Spleen (tissue), 11 donors: ENCODE measurements at regions not wholly inside any gene's neighbourhood (a gene's known extent, or its start where the extent isn't known, plus 50 kb on each side); places are given as distances from the start of the nearest gene placed in this dataset.
A peak's percentile ranks its signal among the peaks of the same experiment; 100 is the strongest.

ENCODE experiments used
- DNase-seq: peaks from one replicate; pipeline ENCODE4 v3.0.0-alpha.2; 2020
- H3K27ac ChIP-seq, 8 donors: fragments of 200-600 bp; sonication (generic) in 7 of 8; 1 replicate in 4 of 8; 2 replicates in 4 of 8; pipeline versions ENCODE4 v1.5.0 to v1.8.0; 2016 to 2021; ENCODE audit warnings: inconsistent platforms in 4 of 8, mild to moderate bottlenecking in 4 of 8, moderate library complexity in 1 of 8
- H3K27me3 ChIP-seq, 7 donors: fragments of 200-600 bp; sonication (generic) in 6 of 7; replicated peaks in 1 of 7; 1 replicate in 4 of 7; 2 replicates in 3 of 7; pipeline versions ENCODE4 v1.5.0 to v1.8.0; 2016 to 2021; ENCODE audit warnings: inconsistent platforms in 3 of 7, mild to moderate bottlenecking in 1 of 7
- H3K36me3 ChIP-seq, 6 donors: fragments of 200-600 bp; sonication (generic) in 5 of 6; 1 replicate in 4 of 6; 2 replicates in 2 of 6; pipeline versions ENCODE4 v1.5.0 to v1.8.0; 2016 to 2021; ENCODE audit warnings: inconsistent platforms in 2 of 6
- H3K4me1 ChIP-seq, 6 donors: fragments of 200-600 bp; sonication (generic) in 5 of 6; 1 replicate in 3 of 6; 2 replicates in 3 of 6; pipeline versions ENCODE4 v1.5.0 to v1.8.0; 2016 to 2021; ENCODE audit warnings: inconsistent platforms in 3 of 6
- H3K4me3 ChIP-seq, 8 donors: fragments of 200-600 bp; sonication (generic) in 7 of 8; 1 replicate in 4 of 8; 2 replicates in 4 of 8; pipeline versions ENCODE4 v1.5.0 to v1.8.0; 2016 to 2021; ENCODE audit warnings: inconsistent platforms in 4 of 8, mild to moderate bottlenecking in 4 of 8, moderate library complexity in 2 of 8
- H3K9me3 ChIP-seq, 8 donors: fragments of 200-600 bp; sonication (generic) in 7 of 8; 1 replicate in 4 of 8; 2 replicates in 4 of 8; pipeline versions ENCODE4 v1.5.0 to v1.8.0; 2016 to 2021; ENCODE audit warnings: inconsistent platforms in 4 of 8
- CTCF ChIP-seq, 11 experiments: fragments of 200-600 bp in 7 of 11; fragments of 450-650 bp in 4 of 11; sonication (generic) in 4 of 11; IDR thresholded peaks in 8 of 11; conservative IDR thresholded peaks in 3 of 11; 1 replicate in 7 of 11; 2 replicates in 4 of 11; pipeline versions ENCODE4 v1.4.0 to v1.8.0; 2016 to 2021; ENCODE audit warnings: antibody characterized with exemption in 11 of 11, inconsistent platforms in 4 of 11, mild to moderate bottlenecking in 1 of 11
- POLR2A ChIP-seq, 3 donors: fragments of 450-650 bp; IDR thresholded peaks; one replicate each; pipeline ENCODE4 v1.5.1; 2017; ENCODE audit warnings: antibody characterized with exemption in 3 of 3, mild to moderate bottlenecking in 1 of 3
- POLR2AphosphoS5 ChIP-seq, 3 donors: sonication (generic); formaldehyde crosslinking; IDR thresholded peaks; one replicate each; pipeline ENCODE4 v1.5.1; 2017; ENCODE audit warnings: antibody characterized with exemption in 3 of 3
- WGBS, 5 donors: extraction: QIAGEN DNeasy Blood & Tissue Kit in 3 of 5; methylation state at CpG; one replicate each; pipeline versions ENCODE4 v1.1.5 to v1.1.7; 2013 to 2018; 5-methylcytosine and 5-hydroxymethylcytosine counted together
- intact Hi-C: fragments of 100-400 bp; cut with DNase I; formaldehyde crosslinking; loops from one replicate; pipeline ENCODE4 v1.15.0; 2023; ENCODE audit warnings: low total_unique reads
- donor health status: healthy with polysubstance abuse.
- donor health status: DM: no; HTN: no; CAD: no; lungs with moderate emphysema.
- donor health status: DM: no; HTN: no; CAD: no.
- donor health status: Bipolar disorder and iron deficiency.
- donor health status: healthy.
- donor health status: DM: no; HTN: no; CAD: no.
- donor health status: DM: yes; HTN: yes; CAD: no.

GRCh38 chr18:10059610-10060468 is 146.0 kb downstream of the VAPA start:
- 36 to 53% (median 39%) methylated on average over 22 of the region's 22 CpGs for WGBS, 5 donors
- intact Hi-C loops: no loop called here
- Histone ChIP-seq H3K4me1 (peaks cover 10 to 57% (median 38%) of the 10 kb centered on the region in 6 donors), H3K27me3 (no peaks in the 10 kb centered on the region), H3K27ac (peak overlapping the region in 7 of 8 donors; percentile 33 to 74 (median 59)), H3K36me3 (no peaks in the 10 kb centered on the region), H3K4me3 (no peak overlapping the region), H3K9me3 (no peaks in the 10 kb centered on the region)
- TF ChIP-seq CTCF (IDR thresholded peaks at IDR 0.05 in 8 of 11, conservative IDR thresholded peaks at IDR 0.05 in 3 of 11) (no peak), POLR2A (IDR thresholded peaks at IDR 0.05) (no peak), POLR2AphosphoS5 (IDR thresholded peaks at IDR 0.05) (no peak)
- DNase-seq: no peak

- H3K4me3 ChIP-seq: no peak overlapping the region
- WGBS, 5 donors: 84 to 95% (median 91%) methylated on average over 6 of the region's 6 CpGs
- H3K9me3 ChIP-seq: no peaks in the 10 kb centered on the region
- TF ChIP-seq CTCF (IDR thresholded peaks at IDR 0.05 in 8 of 11, conservative IDR thresholded peaks at IDR 0.05 in 3 of 11): no peak
- TF ChIP-seq POLR2AphosphoS5 (IDR thresholded peaks at IDR 0.05): no peak
- TF ChIP-seq POLR2A (IDR thresholded peaks at IDR 0.05): no peak
- intact Hi-C loops: no loop called here
- peaks cover 10 to 51% (median 35%) of the 10 kb centered on the region in 6 donors for H3K4me1 ChIP-seq
- no peaks in the 10 kb centered on the region for H3K27me3 ChIP-seq
- H3K36me3 ChIP-seq: no peaks in the 10 kb centered on the region
- DNase-seq: no peak
- peak overlapping the region in 5 of 8 donors; percentile 22 to 74 (median 67) for H3K27ac ChIP-seq
Observed at GRCh38 chr18:10060469-10060782, 146.6 kb downstream of the VAPA start.

GRCh38 chr18:10060841-10061240 is 147.0 kb downstream of the VAPA start:
- TF ChIP-seq POLR2A (IDR thresholded peaks at IDR 0.05): no peak
- TF ChIP-seq CTCF (IDR thresholded peaks at IDR 0.05 in 8 of 11, conservative IDR thresholded peaks at IDR 0.05 in 3 of 11): no peak
- TF ChIP-seq POLR2AphosphoS5 (IDR thresholded peaks at IDR 0.05): no peak

GRCh38 chr18:10061566-10062140 is 147.8 kb downstream of the VAPA start:
- DNase-seq: no peak
- intact Hi-C loops: no loop called here
- TF ChIP-seq POLR2A (IDR thresholded peaks at IDR 0.05) (no peak), CTCF (IDR thresholded peaks at IDR 0.05 in 8 of 11, conservative IDR thresholded peaks at IDR 0.05 in 3 of 11) (no peak), POLR2AphosphoS5 (IDR thresholded peaks at IDR 0.05) (no peak)
- Histone ChIP-seq H3K27me3 (no peaks in the 10 kb centered on the region), H3K27ac (no peak overlapping the region), H3K36me3 (no peaks in the 10 kb centered on the region), H3K4me3 (no peak overlapping the region), H3K9me3 (no peaks in the 10 kb centered on the region), H3K4me1 (peaks cover 10 to 45% (median 31%) of the 10 kb centered on the region in 6 donors)
- 86 to 96% (median 92%) methylated on average over 4 of the region's 4 CpGs for WGBS, 5 donors

More at GRCh38 chr18:10060841-10061240, 147.0 kb downstream of the VAPA start:
- Histone ChIP-seq H3K27me3 (no peaks in the 10 kb centered on the region), H3K27ac (peak overlapping the region in 2 of 8 donors; percentile 22 to 74), H3K36me3 (no peaks in the 10 kb centered on the region), H3K9me3 (no peaks in the 10 kb centered on the region), H3K4me3 (no peak overlapping the region), H3K4me1 (peaks cover 10 to 49% (median 33%) of the 10 kb centered on the region in 6 donors)
- no peak for DNase-seq
- 70 to 95% (median 85%) methylated on average over 3 of the region's 3 CpGs for WGBS, 5 donors
- intact Hi-C loops: no loop called here
